ENCODE measurements at regions not wholly inside any gene's neighbourhood (a gene's known extent, or its start where the extent isn't known, plus 50 kb on each side); places are given as distances from the start of the nearest gene placed in this dataset.

- TF ChIP-seq CTCF (IDR thresholded peaks at IDR 0.05; ENCODE audit: insufficient read depth, low read length), result no peak
- TF ChIP-seq POLR2AphosphoS5 (IDR thresholded peaks at IDR 0.05; ENCODE audit: low read depth), result no peak
Observed at GRCh38 chr3:152756807-152757206, 78.1 kb upstream of the P2RY1 start.
